GM12878 (cell line): ENCODE measurements at regions not wholly inside any gene's neighbourhood (a gene's known extent, or its start where the extent isn't known, plus 50 kb on each side); places are given as distances from the start of the nearest gene placed in this dataset.
"Not testable (repeated sequence)": the region's sequence is repeated elsewhere in the genome, so short reads cannot be mapped to it uniquely, and the experiment has no call there.

Experiments
- ATAC-seq: fragments of 200-7000 bp; cut with Tn5 transposase; 3 replicates; pipeline ENCODE4 v1.9.1; 2020; ENCODE audit warnings: mild to moderate bottlenecking, moderate library complexity
- BruUV-seq: library from RNA; stranded (reverse); fragments of 400-500 nt; replicated peaks from 2 replicates; lab custom pipeline; 2021; lab: Mats Ljungman, UMichigan
- CTCF ChIA-PET: fragments of 300-600 bp; sonication (Branson Sonifier 250); formaldehyde crosslinking; extraction: SDS; loops from one replicate; lab custom pipeline; 2021; ENCODE audit warnings: inconsistent platforms; lab: Yijun Ruan, JAX
- POLR2A ChIA-PET: fragments of 350-600 bp; formaldehyde crosslinking; extraction: SDS; loops from one replicate; lab custom pipeline; 2021; ENCODE audit warnings: inconsistent platforms; lab: Charles Lee
- RAD21 ChIA-PET: fragments of 300-600 bp; sonication (Branson Sonifier 250); formaldehyde crosslinking; loops from one replicate; lab custom pipeline; 2023; ENCODE audit warnings: antibody characterized with exemption; ENCODE audit not compliant: unreplicated experiment; lab: Charles Lee
- SMC1A ChIA-PET: fragments of 300-600 bp; sonication (Branson Sonifier 250); formaldehyde crosslinking; loops from one replicate; lab custom pipeline; 2023; ENCODE audit not compliant: unreplicated experiment, uncharacterized antibody; lab: Charles Lee
- DNase-seq: peaks from one replicate; pipeline ENCODE4 v3.0.0-alpha.2; 2011; ENCODE audit warnings: low read depth, low spot score
- FAIRE-seq: peaks from 3 replicates; lab custom pipeline; 2011; peaks lifted over from hg19 to GRCh38; lab: Jason Lieb, UNC
- H2AFZ ChIP-seq: 2 replicates; pipeline ENCODE4 v1.6.0; 2011; ENCODE audit warnings: low read depth, low read length, control low read depth; ENCODE audit not compliant: control insufficient read depth
- H3K27ac ChIP-seq: 2 replicates; pipeline ENCODE4 v1.5.1; 2011; ENCODE audit warnings: control low read depth; ENCODE audit not compliant: control insufficient read depth, insufficient read depth
- H3K27me3 ChIP-seq, 2 experiments: replicated peaks in 1 of 2; 2 replicates each; pipeline versions ENCODE4 v1.6.0 to v1.6.1; 2011; ENCODE audit warnings: low read length in 1 of 2; ENCODE audit not compliant: control insufficient read depth in 2 of 2, insufficient read depth in 2 of 2
- H3K36me3 ChIP-seq, 2 experiments: 2 replicates each; pipeline ENCODE4 v1.5.1; 2011; ENCODE audit warnings: low read length in 1 of 2; ENCODE audit not compliant: control insufficient read depth in 2 of 2, insufficient read depth in 2 of 2
- H3K4me1 ChIP-seq: 2 replicates; pipeline ENCODE4 v1.6.1; 2011; ENCODE audit warnings: mild to moderate bottlenecking, low read length, moderate library complexity, mixed read lengths; ENCODE audit not compliant: control insufficient read depth, insufficient read depth
- H3K4me2 ChIP-seq: 2 replicates; pipeline ENCODE4 v1.6.0; 2011; ENCODE audit warnings: control low read depth; ENCODE audit not compliant: control insufficient read depth, insufficient read depth
- H3K4me3 ChIP-seq: fragments of 200-600 bp; sonication (generic); 2 replicates; pipeline ENCODE4 v1.5.1; 2016
- H3K79me2 ChIP-seq: 2 replicates; pipeline ENCODE4 v1.6.0; 2011; ENCODE audit warnings: low read length; ENCODE audit not compliant: control insufficient read depth, insufficient read depth
- H3K9ac ChIP-seq: 2 replicates; pipeline ENCODE4 v1.8.0; 2011; ENCODE audit warnings: low read length, control low read depth, mixed read lengths; ENCODE audit not compliant: control insufficient read depth, insufficient read depth
- H3K9me3 ChIP-seq: replicated peaks from 3 replicates; pipeline ENCODE4 v1.5.1; 2011; ENCODE audit warnings: mild to moderate bottlenecking, low read length; ENCODE audit not compliant: control insufficient read depth, insufficient read depth
- H4K20me1 ChIP-seq: 2 replicates; pipeline ENCODE4 v1.6.0; 2011; ENCODE audit not compliant: control insufficient read depth, insufficient read depth
- FOS ChIP-seq: IDR thresholded peaks from 3 replicates; pipeline ENCODE4 v1.6.1; 2011; ENCODE audit warnings: borderline replicate concordance; ENCODE audit not compliant: insufficient read length; ENCODE audit errors: extremely low read depth
- GABPA ChIP-seq: IDR thresholded peaks from 2 replicates; pipeline ENCODE4 v1.6.1; 2014; ENCODE audit warnings: antibody characterized with exemption, low read depth, mild to moderate bottlenecking, inconsistent platforms
- WGBS: methylation state at CpG from one replicate; pipeline ENCODE4 v1.1.6; 2016; ENCODE audit warnings: low lambda C conversion rate; ENCODE audit not compliant: insufficient replicate concordance, insufficient coverage; ENCODE audit errors: missing lambda C conversion rate; 5-methylcytosine and 5-hydroxymethylcytosine counted together
- in situ Hi-C: fragments of 300-500 bp; cut with MboI; formaldehyde crosslinking; loops from 9 replicates; pipeline ENCODE4 v1.14.3; 2018; ENCODE audit warnings: mixed read lengths
- intact Hi-C: fragments of 100-400 bp; cut with micrococcal nuclease; formaldehyde crosslinking; loops from one replicate; pipeline ENCODE4 v1.14.2; 2022; ENCODE audit not compliant: unreplicated experiment

DNA sequence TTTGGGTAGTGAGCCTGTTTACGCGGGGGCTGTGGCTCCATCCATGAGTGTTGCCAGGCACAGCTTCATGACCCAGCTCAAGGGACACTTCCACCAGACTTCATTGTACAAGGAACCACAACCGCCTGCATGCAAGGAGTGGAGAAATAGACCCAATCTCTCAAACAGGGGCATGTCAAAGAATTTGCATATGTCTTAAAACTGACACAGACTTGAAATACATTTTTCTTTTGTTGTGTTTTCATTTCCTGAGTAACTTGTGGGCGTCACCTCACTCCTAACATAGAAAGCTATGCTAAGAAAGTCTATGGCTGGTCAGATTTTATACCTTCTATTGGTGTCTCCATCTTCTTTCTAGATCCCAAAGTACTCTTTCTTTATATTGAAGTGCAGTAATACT lies 266.2 kb upstream of the RNF32 start:
- ATAC-seq (no peak; the same call in 1 of the 3 replicates), DNase-seq (no peak), FAIRE-seq (no peak)
- ChIA-PET POLR2A (no interaction called here), SMC1A (interaction anchor here (0.6 kb wide), 1 partner anchor 451 kb away, joined by 3 read pairs; no protein-coding TSS in a partner anchor), RAD21 (no interaction called here), CTCF (no interaction called here)
- 47% methylated on average over 4 of the region's 4 CpGs for WGBS
- intact Hi-C loops (no loop called here), in situ Hi-C loops (no loop called here)
- no TSS peak for BruUV-seq
- Histone ChIP-seq H3K4me2 (no peak overlapping the region), H3K4me3 (no peak overlapping the region), H3K27ac (no peak overlapping the region), H2AFZ (no peak overlapping the region), H3K9ac (no peak overlapping the region), H3K79me2 (no peaks in the 10 kb centered on the region), H3K27me3 (no peaks in the 10 kb centered on the region; a peak in 1 of 4 replicates), H3K4me1 (no peaks in the 10 kb centered on the region), H3K36me3 (no peaks in the 10 kb centered on the region), H3K9me3 (no peaks in the 10 kb centered on the region), H4K20me1 (no peaks in the 10 kb centered on the region)
- TF ChIP-seq FOS (no peak), GABPA (no peak)

DNA sequence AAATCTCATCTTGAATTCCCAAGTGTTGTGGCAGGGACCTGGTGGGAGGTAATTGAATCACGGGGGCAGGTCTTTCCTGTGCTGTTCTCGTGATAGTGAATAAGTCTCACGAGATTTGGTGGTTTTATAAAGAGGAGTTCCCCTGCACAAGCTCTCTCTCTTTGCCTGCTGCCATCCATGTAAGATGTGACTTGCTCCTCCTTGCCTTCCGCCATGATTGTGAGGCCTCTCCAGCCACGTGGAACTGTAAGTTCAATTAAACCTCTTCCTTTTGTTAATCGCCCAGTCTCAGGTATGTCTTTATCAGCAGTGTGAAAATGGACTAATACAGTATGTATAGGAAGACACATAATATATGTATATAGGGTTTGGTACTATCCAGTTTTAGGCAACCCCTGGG lies 270.6 kb upstream of the RNF32 start:
- BruUV-seq, H2AFZ ChIP-seq, H3K79me2 ChIP-seq, H3K4me2 ChIP-seq, H3K27me3 ChIP-seq, H3K9me3 ChIP-seq, H3K4me1 ChIP-seq, POLR2A ChIA-PET, RAD21 ChIA-PET, H4K20me1 ChIP-seq, H3K36me3 ChIP-seq, intact Hi-C loops, in situ Hi-C loops, DNase-seq, ATAC-seq, FAIRE-seq, H3K4me3 ChIP-seq, H3K27ac ChIP-seq, H3K9ac ChIP-seq: not testable (repeated sequence)
- ChIA-PET CTCF (interaction anchor here (0.6 kb wide), 1 partner anchor 76 kb away, joined by 3 read pairs; no protein-coding TSS in a partner anchor), SMC1A (interaction anchor here (1.0 kb wide), 1 partner anchor 20 kb away, joined by 3 read pairs; no protein-coding TSS in a partner anchor)
- 16% methylated on average over 6 of the region's 6 CpGs for WGBS
